H1 (cell line): ENCODE measurements at regions not wholly inside any gene's neighbourhood (a gene's known extent, or its start where the extent isn't known, plus 50 kb on each side); places are given as distances from the start of the nearest gene placed in this dataset.

ENCODE experiments used
- CTCF ChIA-PET: fragments of 300-600 bp; sonication (Branson Sonifier 250); formaldehyde crosslinking; loops from one replicate; lab custom pipeline; 2021; ENCODE audit not compliant: partially characterized antibody; lab: Charles Lee
- POLR2A ChIA-PET: fragments of 300-600 bp; sonication (Branson Sonifier 250); formaldehyde crosslinking; loops from one replicate; lab custom pipeline; 2021; ENCODE audit warnings: inconsistent platforms; ENCODE audit not compliant: partially characterized antibody; lab: Charles Lee
- DNase-seq, 2 experiments: peaks; one replicate each; pipeline versions ENCODE4 v3.0.0 to v3.0.0-alpha.2; 2010 to 2022; ENCODE audit warnings: low spot score in 2 of 2, low read depth in 1 of 2, mixed read lengths in 1 of 2
- FAIRE-seq: peaks from 2 replicates; lab custom pipeline; 2011; peaks lifted over from hg19 to GRCh38; lab: Jason Lieb, UNC
- H2AFZ ChIP-seq: 2 replicates; pipeline ENCODE4 v1.8.1; 2012; ENCODE audit warnings: low read length, inconsistent platforms
- H2AK5ac ChIP-seq: 2 replicates; pipeline ENCODE4 v1.6.1; 2013; ENCODE audit warnings: low read depth, low read length
- H2BK120ac ChIP-seq: replicated peaks from 2 replicates; pipeline ENCODE3; 2013; ENCODE audit warnings: low read depth, low read length, inconsistent platforms
- H2BK12ac ChIP-seq: 2 replicates; pipeline ENCODE4 v1.6.1; 2013; ENCODE audit warnings: low read depth, low read length
- H2BK15ac ChIP-seq: 2 replicates; pipeline ENCODE4 v1.6.1; 2013; ENCODE audit warnings: low read length
- H2BK20ac ChIP-seq: 2 replicates; pipeline ENCODE4 v1.6.1; 2013; ENCODE audit warnings: low read length
- H2BK5ac ChIP-seq: 2 replicates; pipeline ENCODE4 v1.6.1; 2013; ENCODE audit warnings: low read depth, low read length
- H3K14ac ChIP-seq: 2 replicates; pipeline ENCODE4 v1.6.1; 2013; ENCODE audit warnings: inconsistent platforms; ENCODE audit not compliant: insufficient read length
- H3K18ac ChIP-seq: 2 replicates; pipeline ENCODE4 v1.6.1; 2013; ENCODE audit warnings: low read length; ENCODE audit errors: extremely low read depth
- H3K23ac ChIP-seq: 2 replicates; pipeline ENCODE4 v1.6.1; 2013; ENCODE audit warnings: inconsistent platforms; ENCODE audit not compliant: insufficient read length
- H3K23me2 ChIP-seq: 2 replicates; pipeline ENCODE4 v1.6.1; 2013; ENCODE audit warnings: low read depth, low read length
- H3K27ac ChIP-seq: 2 replicates; pipeline ENCODE4 v1.6.1; 2011; ENCODE audit warnings: low read depth, low read length, inconsistent platforms
- H3K27me3 ChIP-seq, 4 experiments: replicated peaks in 1 of 4; 1 replicate in 1 of 4; 2 replicates in 3 of 4; pipeline versions ENCODE4 v1.6.1 to v1.8.1; 2011 to 2013; ENCODE audit warnings: low read length in 3 of 4, mild to moderate bottlenecking in 3 of 4, inconsistent platforms in 2 of 4, mixed read lengths in 2 of 4, moderate library complexity in 1 of 4; ENCODE audit not compliant: control insufficient read depth in 3 of 4, insufficient read depth in 3 of 4; ENCODE audit errors: extremely low read depth in 1 of 4
- H3K36me3 ChIP-seq, 4 experiments: 2 replicates each; pipeline versions ENCODE4 v1.6.1 to v1.8.1; 2011 to 2013; ENCODE audit warnings: mild to moderate bottlenecking in 4 of 4, low read length in 3 of 4, moderate library complexity in 2 of 4, control low read depth in 1 of 4, inconsistent platforms in 1 of 4; ENCODE audit not compliant: insufficient read depth in 4 of 4, control insufficient read depth in 2 of 4
- H3K4ac ChIP-seq: replicated peaks from 2 replicates; pipeline ENCODE3; 2013; ENCODE audit warnings: low read length, low read depth, mixed read lengths, inconsistent platforms; ENCODE audit not compliant: insufficient read length
- H3K4me1 ChIP-seq, 4 experiments: replicated peaks in 1 of 4; 1 replicate in 1 of 4; 2 replicates in 3 of 4; pipeline versions ENCODE4 v1.6.1 to v1.8.1; 2011 to 2013; ENCODE audit warnings: low read length in 3 of 4, inconsistent platforms in 2 of 4, mixed read lengths in 1 of 4; ENCODE audit not compliant: insufficient read depth in 4 of 4, control insufficient read depth in 3 of 4
- H3K4me2 ChIP-seq, 2 experiments: 2 replicates each; pipeline versions ENCODE4 v1.6.1 to v1.8.1; 2011 to 2013; ENCODE audit warnings: low read depth in 2 of 2, low read length in 2 of 2, control low read depth in 1 of 2, inconsistent platforms in 1 of 2, mild to moderate bottlenecking in 1 of 2; ENCODE audit not compliant: insufficient read depth in 1 of 2
- H3K4me3 ChIP-seq, 4 experiments: fragments of 200-600, 300-600 bp in 1 of 4; sonication (generic), shearing (Covaris generic), sonication (Bioruptor Twin) in 1 of 4; 2 replicates each; pipeline versions ENCODE4 v1.5.1 to v1.8.1; 2011 to 2016; ENCODE audit warnings: low read length in 4 of 4, low read depth in 3 of 4, control low read depth in 2 of 4, inconsistent platforms in 2 of 4, mild to moderate bottlenecking in 2 of 4, mixed read lengths in 1 of 4, moderate library complexity in 1 of 4; ENCODE audit not compliant: insufficient read depth in 2 of 4; ENCODE audit errors: extremely low read depth in 1 of 4
- H3K56ac ChIP-seq: replicated peaks from 2 replicates; pipeline ENCODE3; 2013; ENCODE audit warnings: low read depth, mild to moderate bottlenecking, mixed read lengths, low read length, inconsistent platforms; ENCODE audit not compliant: insufficient read length
- H3K79me1 ChIP-seq: 2 replicates; pipeline ENCODE4 v1.6.1; 2013; ENCODE audit warnings: low read depth, low read length, control low read depth
- H3K79me2 ChIP-seq, 2 experiments: 2 replicates each; pipeline versions ENCODE4 v1.6.1 to v1.8.1; 2012 to 2013; ENCODE audit warnings: low read length in 2 of 2, mild to moderate bottlenecking in 2 of 2, inconsistent platforms in 1 of 2; ENCODE audit not compliant: insufficient read depth in 2 of 2, control insufficient read depth in 1 of 2
- H3K9ac ChIP-seq, 4 experiments: replicated peaks in 1 of 4; 1 replicate in 1 of 4; 2 replicates in 3 of 4; pipeline versions ENCODE4 v1.6.1 to v1.8.1; 2011 to 2013; ENCODE audit warnings: low read depth in 3 of 4, low read length in 3 of 4, control low read depth in 2 of 4, mild to moderate bottlenecking in 2 of 4, moderate library complexity in 2 of 4, inconsistent platforms in 1 of 4; ENCODE audit errors: extremely low read depth in 1 of 4
- H3K9me3 ChIP-seq, 2 experiments: 2 replicates each; pipeline versions ENCODE4 v1.6.1 to v1.8.1; 2012 to 2013; ENCODE audit warnings: mild to moderate bottlenecking in 2 of 2, moderate library complexity in 2 of 2, control low read depth in 1 of 2, inconsistent platforms in 1 of 2, low read depth in 1 of 2, low read length in 1 of 2, mixed read lengths in 1 of 2; ENCODE audit not compliant: insufficient read depth in 2 of 2
- H4K20me1 ChIP-seq, 2 experiments: replicated peaks in 1 of 2; 2 replicates each; pipeline versions ENCODE3 to v1.8.1; 2011 to 2013; ENCODE audit warnings: inconsistent platforms in 2 of 2, low read length in 2 of 2, mild to moderate bottlenecking in 1 of 2; ENCODE audit not compliant: insufficient read depth in 2 of 2, control insufficient read depth in 1 of 2
- H4K5ac ChIP-seq: 2 replicates; pipeline ENCODE4 v1.6.1; 2013; ENCODE audit warnings: low read length, low read depth, mixed read lengths, inconsistent platforms; ENCODE audit not compliant: insufficient read length
- H4K8ac ChIP-seq: 2 replicates; pipeline ENCODE4 v1.8.0; 2013; ENCODE audit warnings: mild to moderate bottlenecking, moderate library complexity, low read length, inconsistent platforms; ENCODE audit not compliant: insufficient read depth; ENCODE audit errors: extremely low read depth
- H4K91ac ChIP-seq: replicated peaks from 2 replicates; pipeline ENCODE3; 2013; ENCODE audit warnings: low read length, mixed read lengths, inconsistent platforms; ENCODE audit not compliant: insufficient read length
- BCL11A ChIP-seq, 2 experiments: IDR thresholded peaks; one replicate each; pipeline ENCODE4 v1.6.1; 2011; ENCODE audit warnings: low read depth in 2 of 2, low read length in 2 of 2, mild to moderate bottlenecking in 2 of 2
- BRCA1 ChIP-seq: IDR thresholded peaks from 2 replicates; pipeline ENCODE4 v1.6.1; 2012; ENCODE audit warnings: low read depth, low read length, improper control_type of control experiment
- E2F6 ChIP-seq: IDR thresholded peaks from 2 replicates; pipeline ENCODE4 v1.6.1; 2012; ENCODE audit warnings: inconsistent platforms
- EP300 ChIP-seq, 2 experiments: IDR thresholded peaks; 1 replicate in 1 of 2; 2 replicates in 1 of 2; pipeline ENCODE4 v1.6.1; 2011 to 2012; ENCODE audit warnings: low read depth in 2 of 2, low read length in 2 of 2, mild to moderate bottlenecking in 2 of 2, borderline replicate concordance in 1 of 2, inconsistent platforms in 1 of 2, moderate library complexity in 1 of 2
- HDAC2 ChIP-seq, 2 experiments: fragments of 300-600 bp in 1 of 2; sonication (generic) in 1 of 2; IDR thresholded peaks; 2 replicates each; pipeline ENCODE4 v1.6.1; 2011 to 2012; ENCODE audit warnings: low read depth in 2 of 2, low read length in 2 of 2, mild to moderate bottlenecking in 2 of 2, moderate library complexity in 2 of 2, borderline replicate concordance in 1 of 2, inconsistent platforms in 1 of 2
- JUN ChIP-seq: IDR thresholded peaks from 2 replicates; pipeline ENCODE4 v1.6.1; 2011; ENCODE audit warnings: low read depth, mild to moderate bottlenecking, improper control_type of control experiment, low read length
- MAFK ChIP-seq: IDR thresholded peaks from 2 replicates; pipeline ENCODE4 v1.6.1; 2012; ENCODE audit warnings: low read depth, mild to moderate bottlenecking, improper control_type of control experiment, low read length
- NRF1 ChIP-seq: IDR thresholded peaks from 2 replicates; pipeline ENCODE4 v1.6.1; 2011; ENCODE audit warnings: mild to moderate bottlenecking, low read depth, low read length, improper control_type of control experiment
- POLR2AphosphoS5 ChIP-seq: IDR thresholded peaks from 2 replicates; pipeline ENCODE4 v1.6.1; 2011; ENCODE audit warnings: low read depth, low read length
- POU5F1 ChIP-seq: IDR thresholded peaks from 2 replicates; pipeline ENCODE4 v1.6.1; 2011; ENCODE audit warnings: low read depth, mild to moderate bottlenecking, low read length, moderate library complexity
- SIN3A ChIP-seq, 2 experiments: IDR thresholded peaks in 1 of 2; conservative IDR thresholded peaks in 1 of 2; 2 replicates each; pipeline ENCODE4 v1.6.1; 2011 to 2012; ENCODE audit warnings: low read length in 2 of 2, improper control_type of control experiment in 1 of 2, low read depth in 1 of 2, mild to moderate bottlenecking in 1 of 2
- SP1 ChIP-seq: IDR thresholded peaks from 2 replicates; pipeline ENCODE4 v1.6.1; 2011; ENCODE audit warnings: low read depth, low read length
- SP2 ChIP-seq: IDR thresholded peaks from 2 replicates; pipeline ENCODE4 v1.6.1; 2012; ENCODE audit warnings: mild to moderate bottlenecking, low read length, inconsistent platforms
- SP4 ChIP-seq: IDR thresholded peaks from 2 replicates; pipeline ENCODE4 v1.6.1; 2012; ENCODE audit warnings: low read length, inconsistent platforms
- TAF1 ChIP-seq: IDR thresholded peaks from 2 replicates; pipeline ENCODE4 v1.6.1; 2011; ENCODE audit warnings: mild to moderate bottlenecking, low read depth, low read length
- TCF12 ChIP-seq: IDR thresholded peaks from 2 replicates; pipeline ENCODE4 v1.6.1; 2011; ENCODE audit warnings: low read depth, mild to moderate bottlenecking, low read length
- WGBS, 2 experiments: shearing (Covaris generic) in 1 of 2; methylation state at CpG; one replicate each; pipeline versions ENCODE4 v1.1.6 to v1.1.7; 2013 to 2015; ENCODE audit warnings: low lambda C conversion rate in 2 of 2, mixed read lengths in 2 of 2, inconsistent platforms in 1 of 2, low coverage in 1 of 2, missing lambda C conversion rate in 1 of 2; ENCODE audit not compliant: insufficient replicate concordance in 2 of 2, insufficient coverage in 1 of 2, insufficient read length in 1 of 2; ENCODE audit errors: extremely low coverage in 1 of 2, missing lambda C conversion rate in 1 of 2; 5-methylcytosine and 5-hydroxymethylcytosine counted together

- no peak overlapping the region for H2BK20ac ChIP-seq
- H3K4me1 ChIP-seq = no peaks in the 10 kb centered on the region
- no peak overlapping the region for H3K4me3 ChIP-seq
- no peak overlapping the region for H3K14ac ChIP-seq
- H2AK5ac ChIP-seq = no peak overlapping the region
- no peak overlapping the region for H3K23ac ChIP-seq
- no peaks in the 10 kb centered on the region for H3K36me3 ChIP-seq
- H2BK5ac ChIP-seq = no peak overlapping the region
- H3K9ac ChIP-seq = no peak overlapping the region
- CTCF ChIA-PET = no interaction called here
- H4K5ac ChIP-seq = no peak overlapping the region
- no peaks in the 10 kb centered on the region for H4K20me1 ChIP-seq
- no peak overlapping the region for H3K4me2 ChIP-seq
- H2BK12ac ChIP-seq = no peak overlapping the region
- H2BK120ac ChIP-seq = no peak overlapping the region
- H3K4ac ChIP-seq = no peak overlapping the region
- no peaks in the 10 kb centered on the region for H3K23me2 ChIP-seq
- no peak overlapping the region for H3K27ac ChIP-seq
- H4K91ac ChIP-seq = no peak overlapping the region
- no peaks in the 10 kb centered on the region for H3K79me1 ChIP-seq
- no peaks in the 10 kb centered on the region for H3K9me3 ChIP-seq
- H3K27me3 ChIP-seq = no peaks in the 10 kb centered on the region
- no peaks in the 10 kb centered on the region for H3K79me2 ChIP-seq
- FAIRE-seq = no peak
- H3K56ac ChIP-seq = no peak overlapping the region
- H2AFZ ChIP-seq = no peak overlapping the region
- H4K8ac ChIP-seq = no peak overlapping the region
- no peak overlapping the region for H3K18ac ChIP-seq
- WGBS, 2 experiments = 79% methylated on average over 3 of the region's 3 CpGs; no CpG with 5 or more reads in 1 of the 2 experiments
- TF ChIP-seq SP1 (no peak), BRCA1 (no peak), POLR2AphosphoS5 (no peak), POU5F1 (no peak), JUN (no peak), SP4 (no peak), SIN3A (conservative IDR thresholded peaks at IDR 0.05 in 1 of 2, IDR thresholded peaks at IDR 0.05 in 1 of 2; ENCODE audit: low read depth in 1 of 2, low read length in 2 of 2) (no peak), SP2 (no peak), HDAC2 (IDR thresholded peaks at IDR 0.05; ENCODE audit: borderline replicate concordance in 1 of 2, low read depth in 2 of 2, low read length in 2 of 2) (no peak), BCL11A (IDR thresholded peaks at IDR 0.05; ENCODE audit: low read depth in 2 of 2, low read length in 2 of 2) (no peak), TAF1 (no peak), E2F6 (no peak), EP300 (IDR thresholded peaks at IDR 0.05; ENCODE audit: borderline replicate concordance in 1 of 2, low read depth in 2 of 2, low read length in 2 of 2) (no peak), MAFK (no peak), NRF1 (no peak), TCF12 (no peak)
- no peak overlapping the region for H2BK15ac ChIP-seq
- POLR2A ChIA-PET = no interaction called here
- DNase-seq = no peak
These were observed 863.9 kb downstream of the STPG2 start for GRCh38 chr4:97279391-97279790.
